H1 (cell line): ENCODE measurements at regions not wholly inside any gene's neighbourhood (a gene's known extent, or its start where the extent isn't known, plus 50 kb on each side); places are given as distances from the start of the nearest gene placed in this dataset.

Experiments
- EZH2 ChIP-seq: fragments of 200-600 bp; sonication (generic); IDR thresholded peaks from 2 replicates; pipeline ENCODE4 v1.7.1; 2012; ENCODE audit warnings: low read depth, mild to moderate bottlenecking, moderate library complexity, low read length, inconsistent platforms; ENCODE audit not compliant: severe bottlenecking
- JUND ChIP-seq: IDR thresholded peaks from 2 replicates; pipeline ENCODE4 v1.6.1; 2011; ENCODE audit warnings: mild to moderate bottlenecking, improper control_type of control experiment, low read length
- MAFK ChIP-seq: IDR thresholded peaks from 2 replicates; pipeline ENCODE4 v1.6.1; 2012; ENCODE audit warnings: low read depth, mild to moderate bottlenecking, improper control_type of control experiment, low read length
- NRF1 ChIP-seq: IDR thresholded peaks from 2 replicates; pipeline ENCODE4 v1.6.1; 2011; ENCODE audit warnings: mild to moderate bottlenecking, low read depth, low read length, improper control_type of control experiment
- RBBP5 ChIP-seq: IDR thresholded peaks from 2 replicates; pipeline ENCODE4 v1.7.1; 2012; ENCODE audit warnings: low read depth, mild to moderate bottlenecking, inconsistent platforms, low read length, moderate library complexity, borderline replicate concordance
- SP1 ChIP-seq: IDR thresholded peaks from 2 replicates; pipeline ENCODE4 v1.6.1; 2011; ENCODE audit warnings: low read depth, low read length
- SUZ12 ChIP-seq: fragments of 200-600 bp; sonication (generic); IDR thresholded peaks from 2 replicates; pipeline ENCODE4 v1.6.1; 2012; ENCODE audit warnings: mild to moderate bottlenecking, inconsistent platforms, low read length, moderate library complexity, mixed read lengths
- TF ChIP-seq, protein P1 (sequence below): fragments of 300-600 bp; sonication (generic); IDR thresholded peaks from 2 replicates; pipeline ENCODE4 v1.7.1; 2012; ENCODE audit warnings: low read length, moderate library complexity, mild to moderate bottlenecking, inconsistent platforms; ENCODE audit not compliant: insufficient replicate concordance

- TF ChIP-seq, protein P1, sequence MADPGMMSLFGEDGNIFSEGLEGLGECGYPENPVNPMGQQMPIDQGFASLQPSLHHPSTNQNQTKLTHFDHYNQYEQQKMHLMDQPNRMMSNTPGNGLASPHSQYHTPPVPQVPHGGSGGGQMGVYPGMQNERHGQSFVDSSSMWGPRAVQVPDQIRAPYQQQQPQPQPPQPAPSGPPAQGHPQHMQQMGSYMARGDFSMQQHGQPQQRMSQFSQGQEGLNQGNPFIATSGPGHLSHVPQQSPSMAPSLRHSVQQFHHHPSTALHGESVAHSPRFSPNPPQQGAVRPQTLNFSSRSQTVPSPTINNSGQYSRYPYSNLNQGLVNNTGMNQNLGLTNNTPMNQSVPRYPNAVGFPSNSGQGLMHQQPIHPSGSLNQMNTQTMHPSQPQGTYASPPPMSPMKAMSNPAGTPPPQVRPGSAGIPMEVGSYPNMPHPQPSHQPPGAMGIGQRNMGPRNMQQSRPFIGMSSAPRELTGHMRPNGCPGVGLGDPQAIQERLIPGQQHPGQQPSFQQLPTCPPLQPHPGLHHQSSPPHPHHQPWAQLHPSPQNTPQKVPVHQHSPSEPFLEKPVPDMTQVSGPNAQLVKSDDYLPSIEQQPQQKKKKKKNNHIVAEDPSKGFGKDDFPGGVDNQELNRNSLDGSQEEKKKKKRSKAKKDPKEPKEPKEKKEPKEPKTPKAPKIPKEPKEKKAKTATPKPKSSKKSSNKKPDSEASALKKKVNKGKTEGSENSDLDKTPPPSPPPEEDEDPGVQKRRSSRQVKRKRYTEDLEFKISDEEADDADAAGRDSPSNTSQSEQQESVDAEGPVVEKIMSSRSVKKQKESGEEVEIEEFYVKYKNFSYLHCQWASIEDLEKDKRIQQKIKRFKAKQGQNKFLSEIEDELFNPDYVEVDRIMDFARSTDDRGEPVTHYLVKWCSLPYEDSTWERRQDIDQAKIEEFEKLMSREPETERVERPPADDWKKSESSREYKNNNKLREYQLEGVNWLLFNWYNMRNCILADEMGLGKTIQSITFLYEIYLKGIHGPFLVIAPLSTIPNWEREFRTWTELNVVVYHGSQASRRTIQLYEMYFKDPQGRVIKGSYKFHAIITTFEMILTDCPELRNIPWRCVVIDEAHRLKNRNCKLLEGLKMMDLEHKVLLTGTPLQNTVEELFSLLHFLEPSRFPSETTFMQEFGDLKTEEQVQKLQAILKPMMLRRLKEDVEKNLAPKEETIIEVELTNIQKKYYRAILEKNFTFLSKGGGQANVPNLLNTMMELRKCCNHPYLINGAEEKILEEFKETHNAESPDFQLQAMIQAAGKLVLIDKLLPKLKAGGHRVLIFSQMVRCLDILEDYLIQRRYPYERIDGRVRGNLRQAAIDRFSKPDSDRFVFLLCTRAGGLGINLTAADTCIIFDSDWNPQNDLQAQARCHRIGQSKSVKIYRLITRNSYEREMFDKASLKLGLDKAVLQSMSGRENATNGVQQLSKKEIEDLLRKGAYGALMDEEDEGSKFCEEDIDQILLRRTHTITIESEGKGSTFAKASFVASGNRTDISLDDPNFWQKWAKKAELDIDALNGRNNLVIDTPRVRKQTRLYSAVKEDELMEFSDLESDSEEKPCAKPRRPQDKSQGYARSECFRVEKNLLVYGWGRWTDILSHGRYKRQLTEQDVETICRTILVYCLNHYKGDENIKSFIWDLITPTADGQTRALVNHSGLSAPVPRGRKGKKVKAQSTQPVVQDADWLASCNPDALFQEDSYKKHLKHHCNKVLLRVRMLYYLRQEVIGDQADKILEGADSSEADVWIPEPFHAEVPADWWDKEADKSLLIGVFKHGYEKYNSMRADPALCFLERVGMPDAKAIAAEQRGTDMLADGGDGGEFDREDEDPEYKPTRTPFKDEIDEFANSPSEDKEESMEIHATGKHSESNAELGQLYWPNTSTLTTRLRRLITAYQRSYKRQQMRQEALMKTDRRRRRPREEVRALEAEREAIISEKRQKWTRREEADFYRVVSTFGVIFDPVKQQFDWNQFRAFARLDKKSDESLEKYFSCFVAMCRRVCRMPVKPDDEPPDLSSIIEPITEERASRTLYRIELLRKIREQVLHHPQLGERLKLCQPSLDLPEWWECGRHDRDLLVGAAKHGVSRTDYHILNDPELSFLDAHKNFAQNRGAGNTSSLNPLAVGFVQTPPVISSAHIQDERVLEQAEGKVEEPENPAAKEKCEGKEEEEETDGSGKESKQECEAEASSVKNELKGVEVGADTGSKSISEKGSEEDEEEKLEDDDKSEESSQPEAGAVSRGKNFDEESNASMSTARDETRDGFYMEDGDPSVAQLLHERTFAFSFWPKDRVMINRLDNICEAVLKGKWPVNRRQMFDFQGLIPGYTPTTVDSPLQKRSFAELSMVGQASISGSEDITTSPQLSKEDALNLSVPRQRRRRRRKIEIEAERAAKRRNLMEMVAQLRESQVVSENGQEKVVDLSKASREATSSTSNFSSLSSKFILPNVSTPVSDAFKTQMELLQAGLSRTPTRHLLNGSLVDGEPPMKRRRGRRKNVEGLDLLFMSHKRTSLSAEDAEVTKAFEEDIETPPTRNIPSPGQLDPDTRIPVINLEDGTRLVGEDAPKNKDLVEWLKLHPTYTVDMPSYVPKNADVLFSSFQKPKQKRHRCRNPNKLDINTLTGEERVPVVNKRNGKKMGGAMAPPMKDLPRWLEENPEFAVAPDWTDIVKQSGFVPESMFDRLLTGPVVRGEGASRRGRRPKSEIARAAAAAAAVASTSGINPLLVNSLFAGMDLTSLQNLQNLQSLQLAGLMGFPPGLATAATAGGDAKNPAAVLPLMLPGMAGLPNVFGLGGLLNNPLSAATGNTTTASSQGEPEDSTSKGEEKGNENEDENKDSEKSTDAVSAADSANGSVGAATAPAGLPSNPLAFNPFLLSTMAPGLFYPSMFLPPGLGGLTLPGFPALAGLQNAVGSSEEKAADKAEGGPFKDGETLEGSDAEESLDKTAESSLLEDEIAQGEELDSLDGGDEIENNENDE = no peak
- TF ChIP-seq EZH2 (no peak), SP1 (no peak), RBBP5 (no peak), NRF1 (no peak), JUND (no peak), SUZ12 (no peak), MAFK (no peak)
Measured at GRCh38 chrX:40224658-40225057, 126.9 kb upstream of the BCOR start (continued).
